Chondrocyte (in vitro differentiated cells): ENCODE measurements at regions not wholly inside any gene's neighbourhood (a gene's known extent, or its start where the extent isn't known, plus 50 kb on each side); places are given as distances from the start of the nearest gene placed in this dataset.

Experiments
- DNase-seq: peaks from one replicate; pipeline ENCODE4 v3.0.0; 2021; ENCODE audit warnings: mixed read lengths, low spot score
- H3K27ac Mint-ChIP-seq: one replicate; pipeline ENCODE4 v1.8.0; 2021; ENCODE audit warnings: mild to moderate bottlenecking, moderate library complexity, mixed read lengths; ENCODE audit not compliant: unreplicated experiment
- H3K27me3 Mint-ChIP-seq: 2 replicates; pipeline ENCODE4 v1.8.0; 2021; ENCODE audit warnings: low read depth, mixed read lengths
- H3K36me3 Mint-ChIP-seq: 2 replicates; pipeline ENCODE4 v1.8.0; 2021; ENCODE audit warnings: low read depth, mixed read lengths
- H3K4me1 Mint-ChIP-seq: 2 replicates; pipeline ENCODE4 v1.8.0; 2021; ENCODE audit warnings: low read depth, mild to moderate bottlenecking, mixed read lengths
- H3K4me3 Mint-ChIP-seq: one replicate; pipeline ENCODE4 v1.8.0; 2021; ENCODE audit warnings: mild to moderate bottlenecking, moderate library complexity, mixed read lengths; ENCODE audit not compliant: unreplicated experiment
- H3K9me3 Mint-ChIP-seq: 2 replicates; pipeline ENCODE4 v1.8.0; 2021; ENCODE audit warnings: low read depth, mixed read lengths
- CTCF ChIP-seq: fragments of 200-600 bp; sonication (generic); IDR thresholded peaks from 2 replicates; pipeline ENCODE4 v1.5.0; 2021; ENCODE audit warnings: antibody characterized with exemption, mild to moderate bottlenecking, moderate library complexity

GRCh38 chr1:25048728-25049127, 118.7 kb upstream of the RUNX3 start:
- no peak overlapping the region for H3K4me3 Mint-ChIP-seq
- no peak for DNase-seq
- H3K36me3 Mint-ChIP-seq, result peaks cover 6% of the 10 kb centered on the region
- H3K27ac Mint-ChIP-seq, result no peak overlapping the region
- TF ChIP-seq CTCF, result no peak
- peaks cover 37% of the 10 kb centered on the region for H3K27me3 Mint-ChIP-seq
- peaks cover 3% of the 10 kb centered on the region for H3K9me3 Mint-ChIP-seq
- no peaks in the 10 kb centered on the region for H3K4me1 Mint-ChIP-seq

DNA sequence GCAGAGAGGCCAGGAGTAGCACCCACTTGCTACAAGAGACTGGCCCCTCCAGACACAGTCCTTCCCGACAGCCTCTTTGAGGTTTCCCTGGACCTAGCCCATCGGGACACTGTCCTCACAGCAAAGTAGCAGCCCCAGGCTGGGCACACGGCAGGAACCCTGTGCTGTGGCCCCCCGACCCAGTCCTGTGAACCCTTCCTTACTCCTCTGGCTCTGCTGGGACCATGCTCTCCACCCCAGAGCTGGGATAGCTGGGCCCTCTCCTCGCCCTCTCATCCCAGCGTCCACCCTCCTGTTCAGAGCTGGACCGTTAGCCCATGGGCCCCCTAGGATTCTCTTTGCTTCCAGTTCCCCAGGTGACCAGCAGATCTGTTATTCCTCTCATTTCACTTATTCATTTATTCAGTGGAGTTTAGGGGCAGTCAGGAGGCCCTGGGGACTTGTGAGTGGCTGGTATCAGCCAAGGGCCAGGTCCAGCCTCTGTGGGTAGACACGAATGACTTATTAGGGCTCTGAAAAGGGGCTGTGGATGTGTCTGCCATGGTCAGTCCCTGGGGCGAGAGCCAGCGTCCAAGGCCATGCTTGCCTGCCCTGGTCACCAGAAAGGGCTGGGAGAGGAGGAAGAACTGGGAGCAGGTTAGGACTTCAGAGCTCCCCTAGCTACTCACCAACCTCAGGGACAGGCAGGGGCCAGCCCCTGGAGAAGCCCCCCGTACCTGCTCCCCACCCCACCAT, 117.6 kb upstream of the RUNX3 start:
- no peak for TF ChIP-seq CTCF

DNA sequence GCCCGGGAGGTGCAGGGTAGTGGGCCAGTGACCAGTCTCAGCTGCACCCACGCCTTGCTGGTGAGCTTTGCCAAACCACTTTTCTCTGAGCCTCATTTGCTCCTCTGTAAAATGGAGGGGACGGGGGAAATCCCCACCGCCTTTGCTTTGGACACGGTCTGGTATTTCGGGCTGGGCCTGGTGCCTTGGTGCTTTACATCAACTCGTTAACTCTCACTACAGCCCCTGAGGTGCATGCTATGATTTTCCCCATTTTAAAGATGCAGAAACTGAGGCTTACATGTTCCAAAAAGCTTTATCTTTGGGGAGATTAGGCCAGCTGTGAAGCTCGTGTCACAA, 116.1 kb upstream of the RUNX3 start:
- no peaks in the 10 kb centered on the region for H3K4me1 Mint-ChIP-seq
- H3K27me3 Mint-ChIP-seq, result peaks cover 27% of the 10 kb centered on the region
- H3K27ac Mint-ChIP-seq, result no peak overlapping the region
- H3K9me3 Mint-ChIP-seq, result peaks cover 7% of the 10 kb centered on the region
- no peak for DNase-seq
- no peak overlapping the region for H3K4me3 Mint-ChIP-seq
- TF ChIP-seq CTCF, result no peak
- peaks cover 6% of the 10 kb centered on the region for H3K36me3 Mint-ChIP-seq

More for the DNA sequence above, 117.6 kb upstream of the RUNX3 start:
- Mint-ChIP-seq H3K27me3 (peaks cover 31% of the 10 kb centered on the region), H3K27ac (no peak overlapping the region), H3K36me3 (peaks cover 6% of the 10 kb centered on the region), H3K4me3 (no peak overlapping the region), H3K4me1 (no peaks in the 10 kb centered on the region), H3K9me3 (peaks cover 7% of the 10 kb centered on the region)
- DNase-seq, result peak; percentile 54

- no peak overlapping the region for H3K27ac Mint-ChIP-seq
- DNase-seq, result peak; percentile 75
- no peak for TF ChIP-seq CTCF
- H3K4me1 Mint-ChIP-seq, result no peaks in the 10 kb centered on the region
- peaks cover 4% of the 10 kb centered on the region for H3K36me3 Mint-ChIP-seq
- H3K9me3 Mint-ChIP-seq, result peaks cover 7% of the 10 kb centered on the region
- H3K4me3 Mint-ChIP-seq, result no peak overlapping the region
- peaks cover 27% of the 10 kb centered on the region for H3K27me3 Mint-ChIP-seq
Observed at GRCh38 chr1:25045480-25046193, 115.6 kb upstream of the RUNX3 start.

DNA sequence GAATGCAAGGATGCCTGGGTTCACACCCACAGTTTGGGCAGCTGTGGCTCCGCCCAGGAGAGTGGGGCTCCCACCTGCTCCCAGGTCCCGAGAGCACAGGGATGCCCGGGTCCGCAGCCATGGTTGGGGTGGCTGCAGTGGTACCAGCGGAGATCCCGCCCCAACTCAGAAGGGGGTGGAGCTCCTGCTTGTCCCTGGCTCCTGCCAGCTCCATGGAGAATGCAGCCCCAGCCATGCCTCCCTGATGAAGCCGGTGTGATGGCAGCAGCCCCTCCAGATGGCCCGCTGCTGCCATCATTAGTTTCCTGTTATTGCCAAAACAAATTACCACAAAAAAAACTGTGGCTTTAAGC, 113.1 kb upstream of the RUNX3 start:
- peaks cover 30% of the 10 kb centered on the region for H3K27me3 Mint-ChIP-seq

More for the DNA sequence above, 113.1 kb upstream of the RUNX3 start:
- Mint-ChIP-seq H3K4me1 (no peaks in the 10 kb centered on the region), H3K4me3 (no peak overlapping the region), H3K36me3 (peaks cover 4% of the 10 kb centered on the region), H3K9me3 (peaks cover 7% of the 10 kb centered on the region), H3K27ac (no peak overlapping the region)
- no peak for TF ChIP-seq CTCF
- peak; percentile 80 for DNase-seq
